ENCODE measurements at regions not wholly inside any gene's neighbourhood (a gene's known extent, or its start where the extent isn't known, plus 50 kb on each side); places are given as distances from the start of the nearest gene placed in this dataset.

GRCh38 chr6:104428184-104428583, 431.5 kb downstream of the HACE1 start:
- TF ChIP-seq POLR2A (IDR thresholded peaks at IDR 0.05), result no peak
- TF ChIP-seq CTCF (IDR thresholded peaks at IDR 0.05), result no peak
- TF ChIP-seq EP300 (IDR thresholded peaks at IDR 0.05), result no peak

Data from tibial nerve (tissue), 4 donors.